ENCODE measurements at regions not wholly inside any gene's neighbourhood (a gene's known extent, or its start where the extent isn't known, plus 50 kb on each side); places are given as distances from the start of the nearest gene placed in this dataset.

- DNase-seq (ENCODE audit: low read depth): no peak
Observed at GRCh38 chr6:138580040-138580439, 80.7 kb upstream of the NHSL1 start.

GRCh38 chr6:138580801-138581200, 81.5 kb upstream of the NHSL1 start:
- no peak for DNase-seq (ENCODE audit: low read depth)

GRCh38 chr6:138582573-138582972, 83.3 kb upstream of the NHSL1 start:
- DNase-seq (ENCODE audit: low read depth): no peak

- DNase-seq (ENCODE audit: low read depth): no peak
Observed at GRCh38 chr6:138586638-138587037, 87.3 kb upstream of the NHSL1 start.

GRCh38 chr6:138588805-138589434, 89.6 kb upstream of the NHSL1 start:
- DNase-seq (ENCODE audit: low read depth): peak; percentile 20

GRCh38 chr6:138590796-138591709, 91.8 kb upstream of the NHSL1 start:
- DNase-seq (ENCODE audit: low read depth): no peak

GRCh38 chr6:138592749-138593123, 93.4 kb upstream of the NHSL1 start:
- no peak for DNase-seq (ENCODE audit: low read depth)

GRCh38 chr6:138593124-138593877, 94.0 kb upstream of the NHSL1 start:
- no peak for DNase-seq (ENCODE audit: low read depth)

GRCh38 chr6:138593909-138594757, 94.8 kb upstream of the NHSL1 start:
- no peak for DNase-seq (ENCODE audit: low read depth)

- DNase-seq (ENCODE audit: low read depth): no peak
Observed at GRCh38 chr6:138594758-138595140, 95.5 kb upstream of the NHSL1 start.

- DNase-seq (ENCODE audit: low read depth): no peak
Observed at GRCh38 chr6:138596126-138596525, 96.8 kb upstream of the NHSL1 start.

- no peak for DNase-seq (ENCODE audit: low read depth)
Observed at GRCh38 chr6:138596591-138596990, 97.3 kb upstream of the NHSL1 start.

GRCh38 chr6:138597336-138597735, 98.0 kb upstream of the NHSL1 start:
- no peak for DNase-seq (ENCODE audit: low read depth)

- DNase-seq (ENCODE audit: low read depth): no peak
Observed at GRCh38 chr6:138598562-138599173, 99.4 kb upstream of the NHSL1 start.

GRCh38 chr6:138600261-138600660, 101.0 kb upstream of the NHSL1 start:
- no peak for DNase-seq (ENCODE audit: low read depth)

GRCh38 chr6:138600726-138601125, 101.4 kb upstream of the NHSL1 start:
- no peak for DNase-seq (ENCODE audit: low read depth)

GRCh38 chr6:138601128-138601527, 101.8 kb upstream of the NHSL1 start:
- DNase-seq (ENCODE audit: low read depth): no peak

- DNase-seq (ENCODE audit: low read depth): no peak
Observed at GRCh38 chr6:138605958-138606357, 106.7 kb upstream of the NHSL1 start.

GRCh38 chr6:138607478-138608433, 108.5 kb upstream of the NHSL1 start:
- no peak for DNase-seq (ENCODE audit: low read depth)

- no peak for DNase-seq (ENCODE audit: low read depth)
Observed at GRCh38 chr6:138608896-138609295, 109.6 kb upstream of the NHSL1 start.
